C4-2B (cell line): ENCODE measurements at regions not wholly inside any gene's neighbourhood (a gene's known extent, or its start where the extent isn't known, plus 50 kb on each side); places are given as distances from the start of the nearest gene placed in this dataset.

Experiments used
- CTCF ChIP-seq: fragments of 450-650 bp; conservative IDR thresholded peaks from 2 replicates; pipeline ENCODE4 v1.5.1; 2017; ENCODE audit warnings: mild to moderate bottlenecking
- ZFX ChIP-seq: fragments of 450-650 bp; IDR thresholded peaks from 2 replicates; pipeline ENCODE4 v1.6.1; 2017

- no peak for TF ChIP-seq CTCF
- TF ChIP-seq ZFX, result no peak
Observed at GRCh38 chr5:86554638-86555037, 63.1 kb upstream of the COX7C start.
